ENCODE measurements at regions not wholly inside any gene's neighbourhood (a gene's known extent, or its start where the extent isn't known, plus 50 kb on each side); places are given as distances from the start of the nearest gene placed in this dataset.

- Histone ChIP-seq H3K27ac (ENCODE audit: low read depth, low read length) (no peak overlapping the region), H3K27me3 (ENCODE audit: control insufficient read depth, insufficient read depth, low read length) (no peaks in the 10 kb centered on the region), H3K4me3 (ENCODE audit: low read depth, low read length) (no peak overlapping the region), H3K9me3 (ENCODE audit: control insufficient read depth, insufficient read depth, low read length) (no peaks in the 10 kb centered on the region)
- POLR2A ChIA-PET: no interaction called here
- no peak for DNase-seq (ENCODE audit: low read depth, low spot score)
- CTCF ChIA-PET: no interaction called here
- no peak for TF ChIP-seq CTCF (IDR thresholded peaks at IDR 0.05; ENCODE audit: low read depth, low read length)
Measured at GRCh38 chr11:80084608-80085007, 643.8 kb upstream of the TENM4 start.

GRCh38 chr11:80083531-80083951, 642.7 kb upstream of the TENM4 start:
- ChIA-PET CTCF (no interaction called here), POLR2A (no interaction called here)
- no peak for TF ChIP-seq CTCF (IDR thresholded peaks at IDR 0.05; ENCODE audit: low read depth, low read length)
- no peaks in the 10 kb centered on the region for H3K27me3 ChIP-seq (ENCODE audit: control insufficient read depth, insufficient read depth, low read length)
- H3K4me3 ChIP-seq (ENCODE audit: low read depth, low read length): no peak overlapping the region
- no peaks in the 10 kb centered on the region for H3K9me3 ChIP-seq (ENCODE audit: control insufficient read depth, insufficient read depth, low read length)
- no peak for DNase-seq (ENCODE audit: low read depth, low spot score)
- H3K27ac ChIP-seq (ENCODE audit: low read depth, low read length): no peak overlapping the region

- no peak for DNase-seq (ENCODE audit: low read depth, low spot score)
- no peaks in the 10 kb centered on the region for H3K27me3 ChIP-seq (ENCODE audit: control insufficient read depth, insufficient read depth, low read length)
- H3K4me3 ChIP-seq (ENCODE audit: low read depth, low read length): no peak overlapping the region
- no peak overlapping the region for H3K27ac ChIP-seq (ENCODE audit: low read depth, low read length)
- TF ChIP-seq CTCF (IDR thresholded peaks at IDR 0.05; ENCODE audit: low read depth, low read length): no peak
- POLR2A ChIA-PET: no interaction called here
- H3K9me3 ChIP-seq (ENCODE audit: control insufficient read depth, insufficient read depth, low read length): no peaks in the 10 kb centered on the region
- CTCF ChIA-PET: no interaction called here
Measured at GRCh38 chr11:80082406-80082805, 641.6 kb upstream of the TENM4 start.

GRCh38 chr11:80077113-80077512, 636.3 kb upstream of the TENM4 start:
- no peaks in the 10 kb centered on the region for H3K9me3 ChIP-seq (ENCODE audit: control insufficient read depth, insufficient read depth, low read length)
- ChIA-PET POLR2A (no interaction called here), CTCF (no interaction called here)
- H3K27me3 ChIP-seq (ENCODE audit: control insufficient read depth, insufficient read depth, low read length): no peaks in the 10 kb centered on the region
- H3K4me3 ChIP-seq (ENCODE audit: low read depth, low read length): no peak overlapping the region
- TF ChIP-seq CTCF (IDR thresholded peaks at IDR 0.05; ENCODE audit: low read depth, low read length): no peak
- no peak overlapping the region for H3K27ac ChIP-seq (ENCODE audit: low read depth, low read length)
- DNase-seq (ENCODE audit: low read depth, low spot score): no peak

- H3K27me3 ChIP-seq (ENCODE audit: control insufficient read depth, insufficient read depth, low read length): no peaks in the 10 kb centered on the region
- POLR2A ChIA-PET: no interaction called here
Measured at GRCh38 chr11:80074837-80075236, 634.0 kb upstream of the TENM4 start.

More at GRCh38 chr11:80074837-80075236, 634.0 kb upstream of the TENM4 start:
- no peak for DNase-seq (ENCODE audit: low read depth, low spot score)
- H3K4me3 ChIP-seq (ENCODE audit: low read depth, low read length): no peak overlapping the region
- no peaks in the 10 kb centered on the region for H3K9me3 ChIP-seq (ENCODE audit: control insufficient read depth, insufficient read depth, low read length)
- CTCF ChIA-PET: no interaction called here
- no peak for TF ChIP-seq CTCF (IDR thresholded peaks at IDR 0.05; ENCODE audit: low read depth, low read length)
- H3K27ac ChIP-seq (ENCODE audit: low read depth, low read length): no peak overlapping the region
